GM12878 (cell line): ENCODE measurements at regions not wholly inside any gene's neighbourhood (a gene's known extent, or its start where the extent isn't known, plus 50 kb on each side); places are given as distances from the start of the nearest gene placed in this dataset.

Source experiments
- ATAC-seq: fragments of 200-7000 bp; cut with Tn5 transposase; 3 replicates; pipeline ENCODE4 v1.9.1; 2020; ENCODE audit warnings: mild to moderate bottlenecking, moderate library complexity
- BruUV-seq: library from RNA; stranded (reverse); fragments of 400-500 nt; replicated peaks from 2 replicates; lab custom pipeline; 2021; lab: Mats Ljungman, UMichigan
- CTCF ChIA-PET: fragments of 300-600 bp; sonication (Branson Sonifier 250); formaldehyde crosslinking; extraction: SDS; loops from one replicate; lab custom pipeline; 2021; ENCODE audit warnings: inconsistent platforms; lab: Yijun Ruan, JAX
- POLR2A ChIA-PET: fragments of 350-600 bp; formaldehyde crosslinking; extraction: SDS; loops from one replicate; lab custom pipeline; 2021; ENCODE audit warnings: inconsistent platforms; lab: Charles Lee
- RAD21 ChIA-PET: fragments of 300-600 bp; sonication (Branson Sonifier 250); formaldehyde crosslinking; loops from one replicate; lab custom pipeline; 2023; ENCODE audit warnings: antibody characterized with exemption; ENCODE audit not compliant: unreplicated experiment; lab: Charles Lee
- SMC1A ChIA-PET: fragments of 300-600 bp; sonication (Branson Sonifier 250); formaldehyde crosslinking; loops from one replicate; lab custom pipeline; 2023; ENCODE audit not compliant: unreplicated experiment, uncharacterized antibody; lab: Charles Lee
- DNase-seq: peaks from one replicate; pipeline ENCODE4 v3.0.0-alpha.2; 2011; ENCODE audit warnings: low read depth, low spot score
- FAIRE-seq: peaks from 3 replicates; lab custom pipeline; 2011; peaks lifted over from hg19 to GRCh38; lab: Jason Lieb, UNC
- H2AFZ ChIP-seq: 2 replicates; pipeline ENCODE4 v1.6.0; 2011; ENCODE audit warnings: low read depth, low read length, control low read depth; ENCODE audit not compliant: control insufficient read depth
- H3K27ac ChIP-seq: 2 replicates; pipeline ENCODE4 v1.5.1; 2011; ENCODE audit warnings: control low read depth; ENCODE audit not compliant: control insufficient read depth, insufficient read depth
- H3K27me3 ChIP-seq, 2 experiments: replicated peaks in 1 of 2; 2 replicates each; pipeline versions ENCODE4 v1.6.0 to v1.6.1; 2011; ENCODE audit warnings: low read length in 1 of 2; ENCODE audit not compliant: control insufficient read depth in 2 of 2, insufficient read depth in 2 of 2
- H3K36me3 ChIP-seq, 2 experiments: 2 replicates each; pipeline ENCODE4 v1.5.1; 2011; ENCODE audit warnings: low read length in 1 of 2; ENCODE audit not compliant: control insufficient read depth in 2 of 2, insufficient read depth in 2 of 2
- H3K4me1 ChIP-seq: 2 replicates; pipeline ENCODE4 v1.6.1; 2011; ENCODE audit warnings: mild to moderate bottlenecking, low read length, moderate library complexity, mixed read lengths; ENCODE audit not compliant: control insufficient read depth, insufficient read depth
- H3K4me2 ChIP-seq: 2 replicates; pipeline ENCODE4 v1.6.0; 2011; ENCODE audit warnings: control low read depth; ENCODE audit not compliant: control insufficient read depth, insufficient read depth
- H3K4me3 ChIP-seq: fragments of 200-600 bp; sonication (generic); 2 replicates; pipeline ENCODE4 v1.5.1; 2016
- H3K79me2 ChIP-seq: 2 replicates; pipeline ENCODE4 v1.6.0; 2011; ENCODE audit warnings: low read length; ENCODE audit not compliant: control insufficient read depth, insufficient read depth
- H3K9ac ChIP-seq: 2 replicates; pipeline ENCODE4 v1.8.0; 2011; ENCODE audit warnings: low read length, control low read depth, mixed read lengths; ENCODE audit not compliant: control insufficient read depth, insufficient read depth
- H3K9me3 ChIP-seq: replicated peaks from 3 replicates; pipeline ENCODE4 v1.5.1; 2011; ENCODE audit warnings: mild to moderate bottlenecking, low read length; ENCODE audit not compliant: control insufficient read depth, insufficient read depth
- H4K20me1 ChIP-seq: 2 replicates; pipeline ENCODE4 v1.6.0; 2011; ENCODE audit not compliant: control insufficient read depth, insufficient read depth
- BCL3 ChIP-seq: IDR thresholded peaks from 2 replicates; pipeline ENCODE4 v1.6.1; 2011; ENCODE audit warnings: borderline replicate concordance, low read depth, mild to moderate bottlenecking, moderate library complexity, low read length; ENCODE audit not compliant: insufficient read depth, poor library complexity, severe bottlenecking
- GABPA ChIP-seq: IDR thresholded peaks from 2 replicates; pipeline ENCODE4 v1.6.1; 2014; ENCODE audit warnings: antibody characterized with exemption, low read depth, mild to moderate bottlenecking, inconsistent platforms
- HDGF ChIP-seq: fragments of 450-650 bp; IDR thresholded peaks from 2 replicates; pipeline ENCODE4 v1.6.1; 2016; ENCODE audit warnings: antibody characterized with exemption
- MYB ChIP-seq: fragments of 150-350 bp; IDR thresholded peaks from 2 replicates; pipeline ENCODE4 v1.6.1; 2014; ENCODE audit warnings: mild to moderate bottlenecking, low read depth, low read length, borderline replicate concordance
- NFXL1 ChIP-seq: fragments of 450-650 bp; IDR thresholded peaks from 2 replicates; pipeline ENCODE4 v1.6.1; 2017; ENCODE audit warnings: antibody characterized with exemption, mild to moderate bottlenecking, borderline replicate concordance
- POLR2AphosphoS2 ChIP-seq: IDR thresholded peaks from 2 replicates; pipeline ENCODE4 v1.6.1; 2011; ENCODE audit warnings: low read depth, mild to moderate bottlenecking, low read length, improper control_type of control experiment, moderate library complexity
- POU2F2 ChIP-seq: IDR thresholded peaks from 3 replicates; pipeline ENCODE4 v1.6.1; 2011; ENCODE audit warnings: low read depth, mild to moderate bottlenecking, low read length, borderline replicate concordance
- RAD21 ChIP-seq: IDR thresholded peaks from 2 replicates; pipeline ENCODE4 v1.6.1; 2011; ENCODE audit warnings: mild to moderate bottlenecking, low read depth, low read length, moderate library complexity; ENCODE audit not compliant: insufficient read depth
- WGBS: methylation state at CpG from one replicate; pipeline ENCODE4 v1.1.6; 2016; ENCODE audit warnings: low lambda C conversion rate; ENCODE audit not compliant: insufficient replicate concordance, insufficient coverage; ENCODE audit errors: missing lambda C conversion rate; 5-methylcytosine and 5-hydroxymethylcytosine counted together
- in situ Hi-C: fragments of 300-500 bp; cut with MboI; formaldehyde crosslinking; loops from 9 replicates; pipeline ENCODE4 v1.14.3; 2018; ENCODE audit warnings: mixed read lengths
- intact Hi-C: fragments of 100-400 bp; cut with micrococcal nuclease; formaldehyde crosslinking; loops from one replicate; pipeline ENCODE4 v1.14.2; 2022; ENCODE audit not compliant: unreplicated experiment
- TF ChIP-seq, protein P1 (sequence below): fragments of 450-650 bp; formaldehyde crosslinking; IDR thresholded peaks from 2 replicates; pipeline ENCODE4 v1.4.0; 2020; ENCODE audit warnings: mild to moderate bottlenecking, moderate library complexity

DNA sequence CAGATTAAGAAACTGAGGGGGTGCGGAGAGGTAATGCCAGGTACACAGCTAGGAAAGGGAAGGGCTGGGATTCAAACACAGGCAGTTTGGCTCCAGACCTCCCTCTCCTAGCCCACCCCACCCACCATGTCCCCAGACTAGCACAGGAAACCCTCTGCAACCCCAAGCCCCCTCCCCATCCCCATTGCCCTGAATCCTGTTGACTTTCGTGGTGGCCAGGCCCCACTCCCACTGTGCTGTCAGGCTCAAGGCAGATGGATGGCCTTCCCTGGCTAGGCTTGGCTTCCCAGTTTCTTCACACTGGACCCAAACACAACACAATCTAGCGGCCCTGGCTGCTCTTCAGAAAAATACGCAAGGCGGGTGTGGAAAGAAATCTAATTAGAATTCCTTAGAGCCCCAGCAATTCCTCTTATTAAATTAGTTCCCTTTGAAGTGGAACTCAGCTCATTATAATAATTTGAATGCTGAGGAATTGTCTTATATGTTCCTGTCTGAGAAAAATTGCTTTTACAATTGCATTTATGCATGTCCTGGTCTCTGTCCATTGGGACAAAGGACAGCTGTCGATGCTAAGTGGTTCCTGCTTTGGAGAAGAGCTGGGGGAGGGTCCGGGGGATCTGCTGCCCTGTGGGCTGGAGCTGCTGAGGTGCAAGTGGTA, 97.4 kb downstream of the SYF2 start (continued):
- TF ChIP-seq, protein P1, sequence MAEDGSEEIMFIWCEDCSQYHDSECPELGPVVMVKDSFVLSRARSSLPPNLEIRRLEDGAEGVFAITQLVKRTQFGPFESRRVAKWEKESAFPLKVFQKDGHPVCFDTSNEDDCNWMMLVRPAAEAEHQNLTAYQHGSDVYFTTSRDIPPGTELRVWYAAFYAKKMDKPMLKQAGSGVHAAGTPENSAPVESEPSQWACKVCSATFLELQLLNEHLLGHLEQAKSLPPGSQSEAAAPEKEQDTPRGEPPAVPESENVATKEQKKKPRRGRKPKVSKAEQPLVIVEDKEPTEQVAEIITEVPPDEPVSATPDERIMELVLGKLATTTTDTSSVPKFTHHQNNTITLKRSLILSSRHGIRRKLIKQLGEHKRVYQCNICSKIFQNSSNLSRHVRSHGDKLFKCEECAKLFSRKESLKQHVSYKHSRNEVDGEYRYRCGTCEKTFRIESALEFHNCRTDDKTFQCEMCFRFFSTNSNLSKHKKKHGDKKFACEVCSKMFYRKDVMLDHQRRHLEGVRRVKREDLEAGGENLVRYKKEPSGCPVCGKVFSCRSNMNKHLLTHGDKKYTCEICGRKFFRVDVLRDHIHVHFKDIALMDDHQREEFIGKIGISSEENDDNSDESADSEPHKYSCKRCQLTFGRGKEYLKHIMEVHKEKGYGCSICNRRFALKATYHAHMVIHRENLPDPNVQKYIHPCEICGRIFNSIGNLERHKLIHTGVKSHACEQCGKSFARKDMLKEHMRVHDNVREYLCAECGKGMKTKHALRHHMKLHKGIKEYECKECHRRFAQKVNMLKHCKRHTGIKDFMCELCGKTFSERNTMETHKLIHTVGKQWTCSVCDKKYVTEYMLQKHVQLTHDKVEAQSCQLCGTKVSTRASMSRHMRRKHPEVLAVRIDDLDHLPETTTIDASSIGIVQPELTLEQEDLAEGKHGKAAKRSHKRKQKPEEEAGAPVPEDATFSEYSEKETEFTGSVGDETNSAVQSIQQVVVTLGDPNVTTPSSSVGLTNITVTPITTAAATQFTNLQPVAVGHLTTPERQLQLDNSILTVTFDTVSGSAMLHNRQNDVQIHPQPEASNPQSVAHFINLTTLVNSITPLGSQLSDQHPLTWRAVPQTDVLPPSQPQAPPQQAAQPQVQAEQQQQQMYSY (CRISPR knock-in tag), result no peak
- TF ChIP-seq POU2F2 (no peak), GABPA (no peak)

- no peak overlapping the region for H3K4me2 ChIP-seq
Measured at GRCh38 chr1:25134307-25134706, 98.0 kb downstream of the SYF2 start.

More at GRCh38 chr1:25134307-25134706, 98.0 kb downstream of the SYF2 start:
- Histone ChIP-seq H3K9ac (no peak overlapping the region), H3K79me2 (no peaks in the 10 kb centered on the region), H2AFZ (no peak overlapping the region), H3K9me3 (no peaks in the 10 kb centered on the region; the same call in 2 of the 3 replicates), H3K4me1 (peaks cover 11% of the 10 kb centered on the region), H4K20me1 (no peaks in the 10 kb centered on the region), H3K27me3 (0 out of 4 replicates have a peak, but pooled peaks cover 0 to 2% of the 10 kb centered on the region in 2 experiments), H3K27ac (no peak overlapping the region), H3K4me3 (no peak overlapping the region), H3K36me3 (no peaks in the 10 kb centered on the region)
- FAIRE-seq (no peak), ATAC-seq (no peak), DNase-seq (no peak)
- RAD21 ChIA-PET, result no interaction called here
- no TSS peak for BruUV-seq
- SMC1A ChIA-PET, result interaction anchor here (0.6 kb wide), 1 partner anchor 169 kb away, joined by 3 read pairs; no protein-coding TSS in a partner anchor
- CTCF ChIA-PET, result interaction anchor here (1.6 kb wide), 1 partner anchor 17 kb away, joined by 3 read pairs; no protein-coding TSS in a partner anchor
- intact Hi-C loops (no loop called here), in situ Hi-C loops (no loop called here)
- POLR2A ChIA-PET, result no interaction called here
- no peak for TF ChIP-seq MYB
- TF ChIP-seq BCL3, result no peak
- no peak for TF ChIP-seq NFXL1
- TF ChIP-seq RAD21, result no peak
- no peak for TF ChIP-seq POLR2AphosphoS2
- TF ChIP-seq HDGF, result no peak
- WGBS, result 66% methylated on average over 4 of the region's 4 CpGs
